Astrocyte (in vitro differentiated cells and primary cell): ENCODE measurements at regions not wholly inside any gene's neighbourhood (a gene's known extent, or its start where the extent isn't known, plus 50 kb on each side); places are given as distances from the start of the nearest gene placed in this dataset.

Experiments
- CTCF ChIP-seq: IDR thresholded peaks from 2 replicates; pipeline ENCODE4 v1.5.1; 2011; ENCODE audit warnings: low read depth, mild to moderate bottlenecking, inconsistent platforms, low read length, moderate library complexity; ENCODE audit not compliant: insufficient read depth
- EZH2 ChIP-seq: IDR thresholded peaks from 2 replicates; pipeline ENCODE4 v1.6.1; 2012; ENCODE audit warnings: mild to moderate bottlenecking, low read length, inconsistent platforms; ENCODE audit not compliant: insufficient read depth

DNA sequence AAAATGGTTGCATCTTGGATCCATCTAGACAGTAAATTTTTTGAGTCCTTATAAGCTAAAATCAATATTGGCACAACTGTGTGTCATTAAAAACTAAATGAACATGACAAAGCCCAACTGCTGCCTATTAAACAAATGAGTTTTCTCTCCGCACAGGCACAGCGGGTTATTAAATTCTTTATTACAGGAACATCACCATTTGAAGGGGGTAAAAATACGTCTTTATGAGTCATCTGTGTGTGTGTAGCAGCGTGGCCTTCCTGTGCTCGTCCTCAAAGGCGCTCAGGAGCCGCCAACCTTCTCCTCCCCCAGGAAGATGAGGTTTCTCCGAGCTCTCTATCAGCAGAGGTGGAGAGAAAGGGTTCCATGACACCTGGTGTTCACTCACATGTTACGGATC, 62.6 kb upstream of the SDK2 start:
- no peak for TF ChIP-seq CTCF
- TF ChIP-seq EZH2: no peak
